ENCODE measurements at regions not wholly inside any gene's neighbourhood (a gene's known extent, or its start where the extent isn't known, plus 50 kb on each side); places are given as distances from the start of the nearest gene placed in this dataset.
"Not testable (repeated sequence)": the region's sequence is repeated elsewhere in the genome, so short reads cannot be mapped to it uniquely, and the experiment has no call there.

DNA sequence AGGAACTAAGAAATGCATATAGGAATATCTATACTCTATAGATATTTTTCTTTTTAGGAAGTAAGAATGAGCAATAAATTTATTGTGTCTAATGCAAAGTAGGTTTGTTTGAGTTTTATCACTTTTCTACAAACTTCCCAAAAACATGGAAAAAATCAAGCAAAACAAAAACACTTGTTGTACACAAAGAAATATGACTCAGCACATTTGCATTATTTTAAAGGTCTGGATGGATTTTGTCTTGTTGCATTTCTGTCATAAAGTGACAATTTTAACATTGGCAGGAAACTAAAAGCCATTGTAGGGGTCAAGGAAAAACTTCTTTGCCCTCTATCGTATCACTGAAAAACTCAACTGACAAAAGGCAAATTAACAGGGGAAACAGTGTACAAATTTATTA, 267.2 kb downstream of the PYDC2 start:
- no peaks in the 10 kb centered on the region for H3F3A ChIP-seq (ENCODE audit: insufficient read depth)
- no peak overlapping the region for H3K27ac ChIP-seq
- no peaks in the 10 kb centered on the region for H4K20me1 ChIP-seq (ENCODE audit: insufficient read depth)
- H3K27me3 ChIP-seq (replicated peaks; ENCODE audit: insufficient read depth) = no peaks in the 10 kb centered on the region
- no peaks in the 10 kb centered on the region for H3K79me2 ChIP-seq (ENCODE audit: insufficient read depth)
- no peak overlapping the region for H3K4me3 ChIP-seq
- H2AFZ ChIP-seq = no peak overlapping the region
- H3K4me2 ChIP-seq (ENCODE audit: unreplicated experiment) = no peak overlapping the region
- H3K9me2 ChIP-seq (ENCODE audit: insufficient read depth) = no peaks in the 10 kb centered on the region
- H3K36me3 ChIP-seq (ENCODE audit: low read depth) = no peaks in the 10 kb centered on the region
- no peak overlapping the region for H3K9ac ChIP-seq
- H3K4me1 ChIP-seq (ENCODE audit: insufficient read depth) = no peaks in the 10 kb centered on the region
- in situ Hi-C loops (cut with MboI) = no loop called here
- TF ChIP-seq EZH2 (IDR thresholded peaks at IDR 0.05; ENCODE audit: insufficient read depth, poor library complexity, severe bottlenecking) (no peak), EZH2phosphoT487 (IDR thresholded peaks at IDR 0.05; ENCODE audit: insufficient read depth, low read depth) (no peak)
- WGBS, 2 experiments (ENCODE audit: low coverage in 1 of 2, low lambda C conversion rate in 2 of 2, missing lambda C conversion rate in 2 of 2) = 0 to 9% methylated on average over 1 of the region's 1 CpG
- no peak for DNase-seq
- H3K9me3 ChIP-seq (ENCODE audit: low read depth) = no peaks in the 10 kb centered on the region

DNA sequence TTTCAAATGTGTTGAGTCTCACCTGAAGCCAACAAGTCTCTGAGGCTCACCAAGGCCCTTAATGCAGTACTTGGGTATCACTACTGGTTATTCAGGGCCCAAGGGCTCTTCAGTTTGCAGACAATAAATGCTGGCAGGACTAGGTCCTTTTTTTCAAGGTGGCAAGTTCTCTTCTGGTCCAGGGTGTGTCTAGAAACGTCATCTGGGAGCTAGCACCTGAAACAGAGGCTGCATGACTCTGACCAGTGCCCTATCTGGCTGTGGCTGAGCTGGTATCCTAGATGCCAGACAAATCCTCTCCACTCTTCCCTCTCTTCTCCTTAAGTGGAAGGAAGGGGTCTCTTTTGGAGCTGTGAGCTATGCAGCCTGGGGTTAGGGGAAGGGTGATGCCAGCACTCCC, 276.8 kb downstream of the PYDC2 start:
- Histone ChIP-seq H4K20me1 (ENCODE audit: insufficient read depth) (no peaks in the 10 kb centered on the region), H3K9ac (no peak overlapping the region), H3K36me3 (ENCODE audit: low read depth) (no peaks in the 10 kb centered on the region), H3K9me2 (ENCODE audit: insufficient read depth) (no peaks in the 10 kb centered on the region), H3K79me2 (ENCODE audit: insufficient read depth) (no peaks in the 10 kb centered on the region), H3K27me3 (replicated peaks; ENCODE audit: insufficient read depth) (no peaks in the 10 kb centered on the region), H3K9me3 (ENCODE audit: low read depth) (no peaks in the 10 kb centered on the region), H3K4me3 (no peak overlapping the region), H3K4me2 (ENCODE audit: unreplicated experiment) (no peak overlapping the region), H2AFZ (no peak overlapping the region), H3K27ac (no peak overlapping the region), H3F3A (ENCODE audit: insufficient read depth) (no peaks in the 10 kb centered on the region), H3K4me1 (ENCODE audit: insufficient read depth) (no peaks in the 10 kb centered on the region)
- in situ Hi-C loops (cut with MboI) = no loop called here
- 0 to 6% methylated on average over 1 of the region's 1 CpG for WGBS, 2 experiments (ENCODE audit: low coverage in 1 of 2, low lambda C conversion rate in 2 of 2, missing lambda C conversion rate in 2 of 2)
- no peak for DNase-seq
- no peak for TF ChIP-seq EZH2phosphoT487 (IDR thresholded peaks at IDR 0.05; ENCODE audit: insufficient read depth, low read depth)
- TF ChIP-seq EZH2 (IDR thresholded peaks at IDR 0.05; ENCODE audit: insufficient read depth, poor library complexity, severe bottlenecking) = no peak

DNA sequence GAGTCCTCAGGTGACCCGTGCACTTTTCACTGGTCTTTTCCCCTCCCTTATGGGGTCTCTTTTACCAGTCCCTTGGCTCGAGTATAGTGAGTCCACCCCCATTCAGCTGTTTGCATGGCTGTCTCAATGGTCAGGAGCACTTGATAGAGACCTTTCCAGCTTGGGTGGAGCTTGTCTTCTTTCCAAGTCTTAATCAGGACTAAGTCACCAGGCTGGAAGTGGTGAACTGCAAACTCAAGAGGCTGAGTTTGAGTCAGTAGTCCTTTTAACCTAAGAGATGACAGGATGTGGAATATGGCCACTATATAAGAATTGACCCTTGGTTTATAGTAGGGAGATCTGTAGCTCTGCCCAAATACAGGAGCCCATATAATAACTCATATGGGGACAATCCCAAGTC, 279.7 kb downstream of the PYDC2 start:
- WGBS, 2 experiments (ENCODE audit: low coverage in 1 of 2, low lambda C conversion rate in 2 of 2, missing lambda C conversion rate in 2 of 2) = 0 to 18% methylated on average over 2 of the region's 2 CpGs
- H3K9me3 ChIP-seq (ENCODE audit: low read depth) = no peaks in the 10 kb centered on the region
- H3K4me2 ChIP-seq (ENCODE audit: unreplicated experiment) = no peak overlapping the region
- no peak overlapping the region for H3K27ac ChIP-seq
- H3K36me3 ChIP-seq (ENCODE audit: low read depth) = no peaks in the 10 kb centered on the region
- H4K20me1 ChIP-seq (ENCODE audit: insufficient read depth) = no peaks in the 10 kb centered on the region
- no peak overlapping the region for H3K9ac ChIP-seq
- H3K9me2 ChIP-seq (ENCODE audit: insufficient read depth) = no peaks in the 10 kb centered on the region
- no peaks in the 10 kb centered on the region for H3K27me3 ChIP-seq (replicated peaks; ENCODE audit: insufficient read depth)
- no peak overlapping the region for H2AFZ ChIP-seq
- no peaks in the 10 kb centered on the region for H3F3A ChIP-seq (ENCODE audit: insufficient read depth)
- DNase-seq = no peak
- H3K79me2 ChIP-seq (ENCODE audit: insufficient read depth) = no peaks in the 10 kb centered on the region
- H3K4me1 ChIP-seq (ENCODE audit: insufficient read depth) = no peaks in the 10 kb centered on the region
- in situ Hi-C loops (cut with MboI) = no loop called here
- H3K4me3 ChIP-seq = no peak overlapping the region
- TF ChIP-seq EZH2 (IDR thresholded peaks at IDR 0.05; ENCODE audit: insufficient read depth, poor library complexity, severe bottlenecking) (no peak), EZH2phosphoT487 (IDR thresholded peaks at IDR 0.05; ENCODE audit: insufficient read depth, low read depth) (no peak)

GRCh38 chr3:191741847-191742350, 280.9 kb downstream of the PYDC2 start:
- H3K27ac ChIP-seq; H3K79me2 ChIP-seq (ENCODE audit: insufficient read depth); H3K9me2 ChIP-seq (ENCODE audit: insufficient read depth); H2AFZ ChIP-seq; H3K9me3 ChIP-seq (ENCODE audit: low read depth); H3F3A ChIP-seq (ENCODE audit: insufficient read depth); H3K27me3 ChIP-seq (replicated peaks; ENCODE audit: insufficient read depth); H3K36me3 ChIP-seq (ENCODE audit: low read depth); in situ Hi-C loops (cut with MboI); H4K20me1 ChIP-seq (ENCODE audit: insufficient read depth); H3K4me2 ChIP-seq (ENCODE audit: unreplicated experiment); DNase-seq; H3K4me1 ChIP-seq (ENCODE audit: insufficient read depth); H3K9ac ChIP-seq; H3K4me3 ChIP-seq: not testable (repeated sequence)
- WGBS, 2 experiments (ENCODE audit: low coverage in 1 of 2, low lambda C conversion rate in 2 of 2, missing lambda C conversion rate in 2 of 2) = 10 to 11% methylated on average over 1 of the region's 1 CpG

- DNase-seq = no peak
Measured at GRCh38 chr3:191743283-191743682, 282.3 kb downstream of the PYDC2 start.

More at GRCh38 chr3:191743283-191743682, 282.3 kb downstream of the PYDC2 start:
- no peaks in the 10 kb centered on the region for H3K27me3 ChIP-seq (replicated peaks; ENCODE audit: insufficient read depth)
- no peak overlapping the region for H3K9ac ChIP-seq
- in situ Hi-C loops (cut with MboI) = no loop called here
- WGBS, 2 experiments (ENCODE audit: low coverage in 1 of 2, low lambda C conversion rate in 2 of 2, missing lambda C conversion rate in 2 of 2) = 55 to 61% methylated on average over 11 of the region's 11 CpGs
- no peaks in the 10 kb centered on the region for H4K20me1 ChIP-seq (ENCODE audit: insufficient read depth)
- H3K9me3 ChIP-seq (ENCODE audit: low read depth) = no peaks in the 10 kb centered on the region
- no peak overlapping the region for H3K4me2 ChIP-seq (ENCODE audit: unreplicated experiment)
- no peaks in the 10 kb centered on the region for H3K4me1 ChIP-seq (ENCODE audit: insufficient read depth)
- no peak overlapping the region for H3K4me3 ChIP-seq
- TF ChIP-seq EZH2 (IDR thresholded peaks at IDR 0.05; ENCODE audit: insufficient read depth, poor library complexity, severe bottlenecking) = no peak
- no peak for TF ChIP-seq EZH2phosphoT487 (IDR thresholded peaks at IDR 0.05; ENCODE audit: insufficient read depth, low read depth)
- H2AFZ ChIP-seq = no peak overlapping the region
- no peaks in the 10 kb centered on the region for H3F3A ChIP-seq (ENCODE audit: insufficient read depth)
- H3K36me3 ChIP-seq (ENCODE audit: low read depth) = no peaks in the 10 kb centered on the region
- no peaks in the 10 kb centered on the region for H3K9me2 ChIP-seq (ENCODE audit: insufficient read depth)
- H3K27ac ChIP-seq = no peak overlapping the region
- no peaks in the 10 kb centered on the region for H3K79me2 ChIP-seq (ENCODE audit: insufficient read depth)

Measured in GM23248 (cell line).